Endothelial cell of umbilical vein (primary cell): ENCODE measurements at regions not wholly inside any gene's neighbourhood (a gene's known extent, or its start where the extent isn't known, plus 50 kb on each side); places are given as distances from the start of the nearest gene placed in this dataset.

Experiments used
- JUN ChIP-seq: IDR thresholded peaks from 2 replicates; pipeline ENCODE4 v1.6.1; 2011; ENCODE audit warnings: borderline replicate concordance, low read depth; ENCODE audit not compliant: insufficient read length, insufficient read depth
- POLR2A ChIP-seq: IDR thresholded peaks from 2 replicates; pipeline ENCODE4 v1.6.1; 2012; ENCODE audit warnings: low read depth, mild to moderate bottlenecking, control low read depth, low read length

DNA sequence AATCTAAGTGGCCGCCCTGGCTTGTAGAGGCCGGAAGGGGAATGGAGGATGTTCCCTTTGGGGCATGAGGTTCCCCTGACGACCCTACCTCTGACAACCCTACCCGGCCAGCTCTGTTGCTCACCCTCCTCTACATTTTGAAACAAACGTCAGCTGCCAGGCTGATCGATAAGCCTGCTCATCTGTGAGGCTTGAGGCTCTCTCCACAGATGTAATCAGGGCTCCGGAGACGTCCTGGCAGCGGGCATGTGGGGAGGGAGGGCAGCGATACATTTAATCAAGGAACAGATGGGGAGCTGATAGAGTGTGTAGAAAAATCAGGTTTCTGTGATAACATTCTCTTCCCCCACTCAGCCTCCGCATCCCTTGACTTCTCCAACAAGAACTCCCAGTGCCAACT is 212.3 kb upstream of the SDK2 start:
- TF ChIP-seq JUN, result no peak
- TF ChIP-seq POLR2A, result no peak
